Fibroblast of skin of back (primary cell): ENCODE measurements at regions not wholly inside any gene's neighbourhood (a gene's known extent, or its start where the extent isn't known, plus 50 kb on each side); places are given as distances from the start of the nearest gene placed in this dataset.

Experiments
- DNase-seq: peaks from one replicate; pipeline ENCODE4 v3.0.0-alpha.2; 2013

GRCh38 chr9:105921057-105921726 lies 226.9 kb downstream of the TMEM38B start:
- DNase-seq = peak; percentile 13

DNA sequence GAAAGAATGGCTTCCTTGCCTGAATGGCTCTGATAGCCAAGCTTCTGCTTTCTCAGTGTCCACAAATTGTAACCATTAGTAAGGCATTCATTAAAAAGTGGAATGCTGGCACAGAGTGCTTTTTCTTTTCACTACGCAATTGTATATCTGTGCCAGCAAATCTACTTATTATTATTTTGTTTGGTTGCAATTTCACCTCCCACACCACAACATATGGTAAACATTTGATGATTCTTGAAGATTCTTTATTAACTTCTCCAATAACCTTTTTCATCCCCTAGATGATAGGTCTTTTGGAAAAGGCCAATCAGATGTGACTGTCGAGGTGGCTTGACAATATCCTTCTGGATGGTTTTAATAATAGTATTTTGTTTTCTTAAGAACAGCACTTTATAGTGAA lies 234.1 kb downstream of the TMEM38B start:
- DNase-seq = no peak

GRCh38 chr9:105930011-105930627 lies 235.8 kb downstream of the TMEM38B start:
- no peak for DNase-seq

GRCh38 chr9:105932276-105932675 lies 237.9 kb downstream of the TMEM38B start:
- no peak for DNase-seq

GRCh38 chr9:105950448-105950847 lies 256.1 kb downstream of the TMEM38B start:
- no peak for DNase-seq

DNA sequence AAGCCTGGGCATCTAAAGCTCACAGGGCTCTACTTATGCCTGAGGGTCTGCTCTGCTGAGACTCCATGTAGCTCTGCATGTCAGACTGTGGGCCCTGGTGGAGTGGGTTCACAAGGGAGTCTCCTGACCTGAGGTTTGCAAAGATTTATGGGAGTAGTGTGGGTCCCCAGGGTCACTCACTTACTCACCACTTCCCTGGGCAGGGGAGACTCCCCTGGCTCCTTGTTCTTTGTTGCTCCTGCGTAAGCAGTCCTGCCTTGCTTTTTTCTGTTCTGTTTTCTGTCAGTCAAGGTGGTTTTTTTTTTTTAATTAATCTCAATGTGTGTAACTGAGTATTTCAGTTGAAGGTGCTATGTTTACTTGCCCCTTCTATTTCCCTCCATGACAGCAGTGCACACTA lies 256.6 kb downstream of the TMEM38B start:
- no peak for DNase-seq

- DNase-seq = no peak
These were observed 260.2 kb downstream of the TMEM38B start for GRCh38 chr9:105954517-105954916.

DNA sequence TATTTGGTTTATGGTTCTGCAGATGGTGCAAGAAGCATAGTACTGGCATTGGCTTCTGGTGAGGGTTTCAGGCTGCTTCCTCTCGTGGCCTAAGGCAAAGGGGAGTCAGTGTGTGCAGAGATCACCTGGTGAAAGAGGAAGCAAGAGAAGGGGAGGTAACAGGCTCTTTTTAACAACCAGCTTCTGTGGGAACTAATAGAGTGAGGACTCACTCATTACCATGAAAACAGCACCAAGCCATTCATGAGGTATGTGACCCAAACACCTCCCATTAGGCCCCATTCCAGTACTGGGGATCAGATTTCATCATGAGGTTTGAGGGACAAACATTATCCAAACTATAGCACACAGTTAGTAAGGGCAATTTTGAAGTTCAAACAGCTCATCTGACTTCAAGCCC lies 263.5 kb downstream of the TMEM38B start:
- DNase-seq = no peak

- DNase-seq = no peak
These were observed 264.2 kb downstream of the TMEM38B start for GRCh38 chr9:105958587-105958986.

DNA sequence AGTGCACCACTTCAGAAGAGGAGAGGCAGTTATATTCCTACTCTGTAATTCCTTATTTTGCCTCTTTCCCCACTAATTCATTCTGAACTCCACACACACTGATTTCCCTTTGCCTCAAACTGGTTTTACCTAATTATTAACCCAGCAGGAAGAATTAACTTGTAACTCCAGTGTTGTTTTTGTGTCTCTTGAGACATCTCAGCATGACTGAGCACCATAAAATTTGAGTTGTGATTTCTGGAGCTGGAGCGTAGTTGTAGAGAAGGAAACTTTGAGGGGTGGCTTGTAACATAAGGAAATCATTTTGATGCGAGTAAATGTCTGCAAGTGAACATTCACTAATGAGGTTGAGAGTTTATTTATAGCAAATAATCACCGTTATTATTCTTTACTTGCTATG lies 265.2 kb downstream of the TMEM38B start:
- DNase-seq = peak; percentile 15

- DNase-seq = no peak
These were observed 269.2 kb downstream of the TMEM38B start for GRCh38 chr9:105963343-105964099.

DNA sequence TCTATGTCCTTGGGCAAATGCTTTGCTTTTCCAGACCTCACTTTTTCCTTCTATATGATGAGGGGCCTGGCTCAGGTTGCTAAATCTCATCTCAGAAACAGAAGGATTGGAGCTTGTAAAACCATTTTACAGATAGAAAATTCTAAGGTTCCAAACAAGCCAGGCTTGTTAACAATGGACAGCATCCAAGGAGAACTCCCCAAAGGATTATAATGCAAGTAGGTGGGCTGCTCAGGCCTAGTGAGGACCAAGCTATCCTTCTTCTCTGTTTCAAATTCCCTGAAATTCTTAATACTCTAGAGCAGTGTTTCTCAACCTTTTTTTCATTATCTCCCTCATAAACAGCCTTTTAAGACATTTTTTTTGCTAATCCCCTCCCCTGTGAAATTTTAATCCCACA lies 269.8 kb downstream of the TMEM38B start:
- DNase-seq = no peak

DNA sequence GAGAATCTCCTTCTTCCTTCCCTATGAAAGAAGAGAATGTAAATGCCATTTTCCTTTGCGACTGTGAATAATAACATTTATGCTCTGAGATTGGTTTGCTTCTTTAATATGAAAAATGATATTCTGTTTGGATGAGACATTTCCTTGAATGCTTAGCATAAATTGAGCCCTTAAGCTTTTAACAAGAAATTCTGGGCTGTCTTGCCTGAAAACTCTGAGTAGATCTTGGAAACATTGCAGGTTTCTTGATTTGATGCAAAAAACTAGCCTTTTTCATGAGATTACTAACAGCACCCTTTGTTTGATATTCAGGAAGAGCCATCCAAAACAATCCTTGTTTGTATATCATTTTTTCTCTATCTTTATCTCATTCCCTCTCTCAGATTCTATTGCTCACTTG lies 272.5 kb downstream of the TMEM38B start:
- DNase-seq = no peak

DNA sequence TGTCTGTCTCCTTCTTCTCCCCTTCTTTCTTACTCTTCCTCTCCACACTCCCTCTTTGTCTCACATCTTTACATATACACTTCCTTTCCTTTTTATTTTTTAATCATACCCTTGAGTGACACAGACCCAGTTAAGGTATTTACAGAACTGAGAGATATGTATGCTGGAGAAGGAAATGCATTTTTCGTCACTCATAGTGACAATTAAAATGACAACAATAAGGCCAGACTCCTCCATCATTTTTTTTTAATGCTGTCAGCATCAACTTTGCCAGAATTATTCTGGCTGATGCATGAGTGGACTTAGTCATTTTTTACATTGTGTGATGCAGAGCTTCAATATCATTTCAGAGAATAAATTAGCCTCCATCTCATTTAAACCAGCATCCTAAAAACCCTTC lies 272.9 kb downstream of the TMEM38B start:
- DNase-seq = no peak

- no peak for DNase-seq
These were observed 273.5 kb downstream of the TMEM38B start for GRCh38 chr9:105967797-105968196.

DNA sequence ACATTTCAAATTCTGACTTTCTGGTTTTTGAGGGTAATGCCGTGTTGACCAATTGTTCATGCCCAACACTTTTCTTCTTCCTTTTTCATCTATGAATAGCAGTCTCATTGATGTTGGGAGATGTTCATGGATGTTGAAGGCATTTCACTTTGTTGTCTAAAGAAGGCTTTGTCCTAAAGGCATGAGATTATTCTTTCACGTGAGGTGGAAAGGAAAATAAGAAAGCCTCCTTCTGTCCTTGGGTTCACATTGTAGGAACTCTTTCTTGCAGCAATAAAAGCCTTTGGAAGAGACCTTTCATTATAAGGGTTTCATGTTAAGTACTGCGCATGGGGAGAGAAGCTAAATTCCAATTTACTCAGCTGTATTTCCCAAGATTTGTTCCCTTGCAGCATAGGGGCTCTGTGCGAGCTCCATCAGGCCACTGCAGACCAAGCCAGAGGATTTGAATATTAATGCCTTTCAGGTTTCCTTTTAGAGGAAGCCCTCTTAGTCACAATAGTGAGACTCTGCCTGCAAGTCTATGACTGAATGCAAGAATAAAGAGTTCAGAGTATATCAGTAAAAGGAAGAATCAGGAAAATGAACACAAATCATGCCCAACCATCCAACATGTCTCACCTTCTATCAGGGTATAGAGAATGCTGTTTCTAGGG lies 274.6 kb downstream of the TMEM38B start:
- DNase-seq = no peak

- peak; percentile 33 for DNase-seq
These were observed 275.3 kb downstream of the TMEM38B start for GRCh38 chr9:105969636-105970035.

- DNase-seq = no peak
These were observed 277.6 kb downstream of the TMEM38B start for GRCh38 chr9:105971986-105972385.

DNA sequence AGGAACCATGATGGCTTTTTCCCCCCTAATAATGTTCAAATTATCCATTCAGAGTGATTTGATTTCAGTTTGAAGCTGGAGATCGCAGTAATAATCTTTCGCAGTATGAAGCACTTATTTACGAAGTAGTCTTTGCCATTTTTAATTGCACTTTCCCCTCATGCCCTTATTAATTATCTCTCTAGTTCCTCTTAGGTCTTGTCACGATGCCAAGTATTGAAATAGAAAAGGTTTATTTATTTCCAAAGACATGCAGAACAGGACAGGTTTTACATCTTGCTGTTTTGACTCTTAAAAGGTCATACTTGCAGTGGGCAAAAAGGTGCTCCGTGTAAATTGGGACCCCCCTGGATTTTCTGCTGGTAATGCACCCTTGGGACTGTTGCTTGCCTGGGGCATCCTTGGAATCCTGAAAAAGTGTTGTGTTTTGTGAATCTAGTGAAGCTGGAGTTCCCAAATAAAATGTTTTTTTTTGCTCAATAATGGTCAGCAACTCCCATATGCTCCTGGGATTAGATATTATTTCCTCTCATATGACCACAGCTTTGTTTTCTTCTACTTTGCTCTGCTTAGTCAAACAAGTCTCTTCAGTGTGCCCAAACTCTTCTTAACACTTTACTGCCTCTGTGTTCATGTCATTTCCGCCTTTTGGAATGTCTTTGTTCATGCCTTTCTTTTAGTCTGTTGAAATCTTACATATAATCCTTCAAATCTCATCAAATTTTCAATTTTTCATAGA lies 278.3 kb downstream of the TMEM38B start:
- no peak for DNase-seq

GRCh38 chr9:105973951-105974351 lies 279.6 kb downstream of the TMEM38B start:
- peak; percentile 96 for DNase-seq

DNA sequence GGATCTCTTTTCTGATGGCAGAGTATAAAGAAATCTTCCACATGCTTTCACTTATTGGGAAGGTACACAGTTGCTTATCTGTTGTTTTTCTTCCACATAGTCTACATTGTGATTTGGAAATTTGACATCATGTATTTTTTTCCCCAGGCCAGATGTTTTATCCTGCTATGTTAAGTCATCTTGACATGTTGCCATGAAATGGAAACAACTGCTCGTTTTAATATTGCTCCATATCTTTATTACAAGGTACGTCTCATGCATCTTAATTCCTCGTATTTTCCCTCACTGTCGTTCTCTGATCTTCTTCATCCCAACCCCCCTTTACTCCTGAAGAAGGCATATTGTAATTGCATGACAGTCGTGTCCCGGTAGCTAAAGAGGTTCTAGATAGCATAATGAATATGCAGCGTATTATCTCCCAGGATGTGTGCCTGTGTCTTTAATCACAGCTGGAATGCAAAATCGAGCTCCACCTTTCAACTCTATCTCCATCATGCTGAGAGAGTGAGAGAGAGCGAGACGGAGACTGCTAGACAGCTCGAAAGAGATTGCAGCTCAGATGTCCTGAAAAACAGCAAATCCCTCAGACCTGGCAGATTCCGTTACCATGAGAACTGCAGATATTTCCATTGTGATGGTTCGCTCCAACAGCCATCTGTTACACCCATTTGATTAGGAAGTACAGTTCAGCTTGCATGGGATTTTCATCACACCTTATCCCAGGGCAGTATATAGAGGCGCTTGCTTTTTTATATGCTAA lies 281.7 kb downstream of the TMEM38B start:
- peak; percentile 16 for DNase-seq

- no peak for DNase-seq
These were observed 284.0 kb downstream of the TMEM38B start for GRCh38 chr9:105978336-105978735.
